CD4-positive, alpha-beta T cell treated with Interferon alpha-2 for 1 hour (primary cell): ENCODE measurements at regions not wholly inside any gene's neighbourhood (a gene's known extent, or its start where the extent isn't known, plus 50 kb on each side); places are given as distances from the start of the nearest gene placed in this dataset.

Source experiments
- DNase-seq, 2 donors: peaks; one replicate each; pipeline ENCODE4 v3.0.0-alpha.2; 2020 to 2022

DNA sequence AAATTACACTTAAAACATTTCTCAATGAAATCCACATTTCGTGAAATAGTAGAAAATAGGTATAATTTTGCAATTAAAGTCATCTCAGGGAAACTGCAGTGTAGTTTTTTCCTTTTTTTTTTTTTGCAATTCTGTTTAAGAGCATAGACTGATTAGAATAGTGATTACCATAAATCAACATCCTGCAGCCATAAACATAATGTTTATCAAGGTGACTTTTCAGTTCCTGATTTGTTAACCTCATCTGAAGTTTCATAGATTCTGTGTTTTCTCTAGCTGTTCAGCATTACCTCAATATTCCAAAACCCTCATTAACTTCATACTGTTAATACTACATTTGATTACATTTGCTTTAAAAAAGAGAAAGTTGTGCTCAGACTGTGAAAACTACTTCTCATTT is 286.3 kb upstream of the DACH1 start:
- no peak for DNase-seq

DNA sequence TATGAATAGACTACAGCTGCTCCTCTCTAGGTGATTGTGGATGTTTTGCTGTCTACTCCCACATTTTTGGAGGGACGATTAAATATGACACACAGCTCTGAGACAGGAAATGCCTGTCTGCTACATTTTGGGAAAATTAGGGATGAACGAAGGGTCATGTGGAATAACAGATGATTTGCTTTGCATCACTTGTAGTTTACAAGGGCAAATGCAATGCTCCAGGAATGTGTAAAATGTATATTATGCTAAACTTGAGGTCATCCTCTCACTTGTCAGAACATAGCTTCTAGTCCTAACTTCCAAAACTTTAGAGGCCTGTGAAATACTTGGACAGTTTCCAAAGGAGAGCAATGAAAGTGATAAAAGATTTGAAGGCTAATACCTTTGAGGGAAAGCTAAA is 284.2 kb upstream of the DACH1 start:
- no peak for DNase-seq

- DNase-seq, result no peak
Measured at GRCh38 chr13:72150502-72150901, 283.5 kb upstream of the DACH1 start.

DNA sequence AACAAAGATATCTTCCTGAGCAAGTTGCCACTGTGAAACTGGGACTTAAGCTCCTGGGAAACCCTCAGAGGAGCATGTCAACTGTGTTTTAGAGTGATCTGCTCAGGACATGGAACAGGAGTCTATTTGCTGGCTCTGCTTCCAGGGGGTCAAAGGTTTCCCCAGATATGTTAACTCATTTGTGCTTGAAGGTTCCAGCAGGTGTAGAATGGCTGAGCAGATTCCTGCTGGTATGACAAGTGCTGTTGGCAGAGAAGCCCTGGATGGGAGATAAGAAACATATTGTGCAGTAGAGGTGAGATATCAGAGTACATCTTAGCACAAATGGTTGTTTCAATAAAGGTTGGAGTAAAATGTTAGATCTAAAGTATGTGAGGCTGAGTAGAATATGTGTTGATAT is 282.7 kb upstream of the DACH1 start:
- DNase-seq, result no peak

DNA sequence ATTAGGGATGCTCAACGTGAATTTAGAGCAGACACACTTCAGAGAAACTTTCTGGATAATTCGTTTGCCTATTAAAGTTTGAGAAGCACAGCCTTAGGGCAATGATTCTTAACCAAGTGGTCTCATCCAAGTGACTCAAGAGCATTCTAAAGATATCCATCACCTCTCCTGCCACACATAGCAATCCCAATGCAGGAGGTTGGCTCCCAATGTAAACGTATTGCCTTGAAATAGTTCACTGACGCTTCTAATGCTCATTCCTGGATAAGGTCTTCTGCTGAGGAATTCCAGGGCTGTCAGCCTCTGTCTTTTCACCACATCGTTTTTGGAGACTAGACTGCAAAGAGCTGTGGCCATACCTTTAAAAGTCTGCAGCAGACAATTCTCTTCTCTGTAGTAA is 279.8 kb upstream of the DACH1 start:
- DNase-seq, result no peak

- no peak for DNase-seq
Measured at GRCh38 chr13:72145383-72145782, 278.4 kb upstream of the DACH1 start.

DNA sequence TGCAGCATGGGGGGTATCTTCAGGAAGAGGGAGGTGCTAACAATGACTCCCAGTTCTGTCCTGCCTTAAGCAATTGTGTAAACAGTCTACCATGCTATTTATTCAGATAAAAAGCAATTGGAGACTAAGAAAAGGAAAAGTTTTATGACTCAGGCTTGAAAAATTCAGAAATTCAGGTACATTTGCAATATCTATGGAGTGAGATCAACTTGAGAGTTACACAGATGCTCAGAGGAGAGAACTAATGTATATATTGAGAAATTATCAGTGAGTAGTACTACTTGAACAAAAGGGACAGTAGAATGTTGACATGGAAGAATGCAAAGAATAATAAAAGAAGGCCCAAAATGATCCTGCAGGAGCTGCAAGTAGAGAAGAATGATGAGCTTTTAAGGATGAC is 277.6 kb upstream of the DACH1 start:
- DNase-seq, result no peak

DNA sequence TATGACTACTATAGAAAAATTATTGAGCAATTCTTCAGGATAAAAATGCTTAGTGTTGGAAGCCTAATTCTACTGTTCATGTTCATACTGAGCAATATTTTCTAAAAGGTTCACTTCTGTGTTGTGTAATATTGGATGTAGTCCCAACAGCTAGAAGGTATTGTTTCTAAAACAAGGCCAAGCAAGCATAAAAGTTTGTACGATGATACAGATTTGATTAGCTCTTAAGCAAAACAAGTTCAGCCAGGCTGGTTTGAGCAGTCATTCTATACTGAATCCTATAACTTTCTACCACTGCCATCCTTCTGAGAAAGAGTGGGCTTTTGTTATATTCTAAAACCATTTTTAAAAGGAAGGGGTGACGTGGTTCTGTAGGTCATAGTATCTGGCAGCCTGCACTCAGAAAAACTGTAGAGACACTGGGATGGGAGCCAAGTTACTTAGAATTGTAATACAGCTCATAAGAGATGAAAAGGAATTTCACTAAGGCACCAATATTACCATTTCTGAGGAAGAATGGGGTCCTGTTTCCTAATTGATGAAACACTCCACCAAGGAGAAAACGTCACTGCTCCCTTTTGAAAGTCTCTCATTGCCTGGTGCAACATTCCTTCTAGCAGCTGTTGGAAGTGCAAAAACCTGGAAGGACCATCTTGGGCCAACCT is 275.0 kb upstream of the DACH1 start:
- no peak for DNase-seq

GRCh38 chr13:72139192-72139591 is 272.2 kb upstream of the DACH1 start:
- no peak for DNase-seq

DNA sequence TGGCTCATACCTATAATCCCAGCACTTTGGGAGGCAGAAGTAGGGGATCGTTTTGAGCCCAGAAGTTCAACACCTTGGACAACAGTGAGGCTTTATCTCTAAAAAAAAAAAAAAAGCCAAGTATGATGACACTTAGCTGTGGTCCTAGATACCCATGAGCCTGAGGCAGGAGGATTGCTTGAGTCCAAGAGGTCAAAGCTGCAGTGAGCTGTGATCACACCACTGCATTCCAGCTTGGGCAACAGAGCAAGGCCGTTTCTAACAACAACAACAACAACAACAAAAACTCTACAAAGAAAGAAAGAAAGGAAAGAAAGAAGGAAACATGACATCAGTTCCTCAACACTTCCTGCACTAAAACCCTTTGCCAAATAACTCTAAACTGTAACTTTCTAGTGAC is 265.1 kb upstream of the DACH1 start:
- no peak for DNase-seq

DNA sequence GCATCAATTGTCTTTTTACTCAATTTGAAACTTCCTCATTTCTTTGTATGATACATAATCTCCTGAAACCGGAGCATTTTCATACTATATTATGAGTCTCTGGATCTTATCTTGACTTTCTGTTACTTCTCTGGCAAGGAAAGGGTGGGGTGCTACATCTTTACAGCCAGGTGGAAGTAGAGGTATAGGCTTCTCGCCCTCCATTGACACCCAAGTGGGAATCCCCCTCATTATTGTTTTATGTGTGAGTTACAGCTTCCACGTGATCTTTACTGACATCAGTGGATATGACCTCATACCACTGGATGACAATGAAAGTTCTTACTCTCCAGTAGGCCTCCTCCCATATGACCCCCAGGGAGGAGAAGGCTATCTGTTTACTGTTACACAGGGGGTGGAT is 262.1 kb upstream of the DACH1 start:
- DNase-seq, result no peak

- DNase-seq, result no peak
Measured at GRCh38 chr13:72127031-72127430, 260.0 kb upstream of the DACH1 start.

GRCh38 chr13:72126424-72126823 is 259.4 kb upstream of the DACH1 start:
- DNase-seq, result no peak

- no peak for DNase-seq
Measured at GRCh38 chr13:72125561-72125960, 258.6 kb upstream of the DACH1 start.

DNA sequence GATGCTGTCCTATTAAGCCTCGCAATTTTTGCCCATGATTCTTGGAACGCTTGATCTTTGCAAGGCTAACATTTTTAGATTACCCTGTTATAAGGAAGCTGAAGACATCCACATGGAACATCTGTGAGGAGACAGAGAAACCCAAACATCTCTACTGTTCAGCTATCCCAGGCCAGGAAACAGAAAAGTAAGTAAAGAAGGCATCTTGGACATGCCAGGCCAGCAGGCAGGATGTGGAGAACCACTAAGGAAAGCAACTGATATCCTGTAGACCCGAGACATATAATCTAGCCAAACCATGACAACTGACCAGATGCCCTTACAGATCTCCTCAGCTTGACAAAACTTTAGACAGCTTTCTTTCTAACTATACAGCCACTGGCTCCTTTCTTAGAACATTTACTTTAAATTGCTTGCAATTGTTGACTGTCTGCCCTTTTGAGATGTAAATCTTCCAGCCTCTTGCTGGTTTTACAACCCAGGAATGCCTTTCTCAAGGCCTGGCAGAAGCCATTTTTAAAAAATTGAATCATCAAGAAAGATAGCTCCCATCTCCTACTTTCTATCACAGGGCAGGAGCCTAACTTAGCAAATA is 255.8 kb upstream of the DACH1 start:
- DNase-seq, result no peak

DNA sequence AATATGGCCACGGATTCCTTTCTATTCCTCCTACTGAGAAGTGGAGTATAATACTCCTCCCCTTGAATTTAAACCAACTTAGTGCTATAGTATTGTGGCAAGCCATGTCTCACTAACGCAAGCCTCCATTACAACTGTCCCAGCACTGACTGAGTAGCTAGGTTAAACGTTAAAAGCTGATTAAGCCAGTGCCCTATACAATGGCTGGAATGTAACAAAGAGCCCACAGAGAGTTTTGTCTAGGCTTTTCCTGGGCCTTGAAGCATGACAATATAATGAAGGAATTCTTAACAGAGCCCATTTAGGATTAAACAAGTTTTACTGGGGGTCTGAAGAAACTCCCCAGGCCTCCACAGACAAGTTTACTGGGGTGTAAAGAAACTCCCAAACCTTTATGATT is 254.5 kb upstream of the DACH1 start:
- DNase-seq, result no peak

DNA sequence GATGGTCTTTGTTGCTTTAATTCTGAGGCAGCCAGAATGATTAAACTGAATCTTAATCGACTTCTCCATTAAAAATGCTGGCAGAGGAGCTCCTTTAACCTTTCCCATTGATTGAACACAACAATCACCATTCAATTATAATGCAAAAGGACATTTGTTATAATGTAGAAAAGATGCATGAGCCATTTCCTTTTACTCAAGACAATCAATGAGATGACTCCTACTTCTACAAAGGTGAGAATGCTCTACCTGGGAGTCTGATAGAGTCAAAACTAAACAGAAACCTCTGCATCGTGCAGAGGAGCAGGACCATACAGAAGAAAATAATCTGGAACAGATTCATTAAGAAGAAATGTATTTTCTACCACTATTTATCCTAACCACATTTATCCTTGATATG is 253.6 kb upstream of the DACH1 start:
- no peak for DNase-seq

GRCh38 chr13:72113931-72114330 is 246.9 kb upstream of the DACH1 start:
- no peak for DNase-seq

DNA sequence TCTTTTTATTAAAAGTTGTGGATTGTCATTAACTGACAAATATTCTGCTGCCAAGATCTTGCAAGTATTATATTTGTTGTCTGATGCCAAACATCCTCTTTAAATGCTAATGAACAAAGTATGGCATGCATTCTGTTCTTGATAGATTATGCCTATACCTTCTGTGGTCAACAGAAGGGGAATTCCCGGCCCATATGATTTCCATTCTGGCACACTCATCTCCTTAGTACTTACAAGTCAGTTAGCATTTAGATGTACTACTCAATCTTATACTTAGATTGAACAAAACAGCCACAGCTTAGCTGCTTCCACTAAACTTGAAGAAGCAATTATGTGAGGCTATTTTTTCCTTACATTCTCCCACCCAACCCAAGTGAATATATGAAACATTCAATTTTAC is 246.1 kb upstream of the DACH1 start:
- DNase-seq, result no peak

DNA sequence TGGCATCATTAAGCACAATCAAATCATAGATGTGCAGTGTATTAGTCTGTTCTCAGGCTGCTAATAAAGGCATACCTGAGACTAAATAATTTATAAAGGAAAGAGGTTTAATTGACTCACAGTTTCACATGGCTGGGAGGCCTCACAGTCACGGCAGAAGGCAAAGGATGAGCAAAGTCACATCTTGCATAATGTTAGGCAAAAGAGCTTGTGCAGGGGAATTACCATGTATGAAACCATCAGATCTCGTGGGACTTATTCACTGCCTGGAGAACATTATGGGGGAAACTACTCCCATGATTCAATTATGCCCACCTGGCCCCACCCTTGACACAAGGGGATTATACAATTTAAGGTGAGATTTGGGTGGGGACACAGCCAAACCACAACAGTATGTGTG is 245.2 kb upstream of the DACH1 start:
- DNase-seq, result no peak

GRCh38 chr13:72109863-72110262 is 242.9 kb upstream of the DACH1 start:
- DNase-seq, result no peak

DNA sequence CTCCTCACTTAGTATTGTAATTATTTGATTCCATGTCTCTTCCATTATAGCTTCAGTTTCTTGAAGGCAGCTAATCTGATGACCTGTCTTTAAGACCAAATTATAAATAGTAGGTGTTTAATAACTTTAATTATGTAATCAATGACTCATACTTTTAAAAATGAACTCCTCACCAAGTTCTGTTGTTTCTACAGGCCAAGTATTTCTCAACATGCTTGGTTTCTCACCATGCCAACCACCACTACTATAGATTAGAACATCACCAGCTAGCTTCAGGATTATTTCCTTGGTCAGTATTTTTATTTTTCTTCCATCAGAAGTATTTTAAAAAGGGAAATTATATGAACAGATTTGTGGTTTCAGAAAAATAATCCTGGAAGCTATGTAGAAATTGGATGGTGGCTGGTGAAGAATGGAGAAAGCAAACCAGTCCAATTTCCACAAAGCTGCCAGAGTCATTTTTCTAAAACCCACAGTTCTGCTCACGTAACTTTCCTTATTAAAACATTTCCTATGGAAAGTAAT is 237.7 kb upstream of the DACH1 start:
- no peak for DNase-seq

GRCh38 chr13:72101768-72102400 is 234.9 kb upstream of the DACH1 start:
- no peak for DNase-seq

GRCh38 chr13:72100339-72100738 is 233.3 kb upstream of the DACH1 start:
- DNase-seq, result no peak

DNA sequence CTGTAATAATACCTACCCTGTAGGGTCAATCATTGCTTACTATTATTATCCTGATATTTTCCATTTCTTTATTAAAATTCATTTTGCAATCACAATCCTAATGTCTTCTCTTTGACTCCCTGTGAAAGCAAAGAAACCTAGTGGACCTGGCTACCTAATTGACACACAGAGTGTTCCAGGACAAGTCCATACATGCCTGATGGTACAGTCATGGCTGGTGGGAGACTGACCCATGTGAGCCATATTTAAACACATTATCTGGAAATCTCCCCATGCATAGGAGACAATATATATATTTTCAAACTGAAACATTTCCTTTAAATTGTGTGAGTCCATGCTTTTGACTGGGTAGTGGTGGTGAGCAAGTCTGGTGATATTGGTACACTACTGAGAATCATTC is 230.6 kb upstream of the DACH1 start:
- no peak for DNase-seq
